CD14-positive monocyte (primary cell): ENCODE measurements at regions not wholly inside any gene's neighbourhood (a gene's known extent, or its start where the extent isn't known, plus 50 kb on each side); places are given as distances from the start of the nearest gene placed in this dataset.

Source experiments
- DNase-seq, 3 donors: peaks; one replicate each; pipeline ENCODE4 v3.0.0-alpha.2; 2011 to 2022
- H2AFZ ChIP-seq: 2 replicates; pipeline ENCODE4 v1.6.0; 2012; ENCODE audit warnings: mild to moderate bottlenecking, low read depth, low read length, inconsistent platforms; ENCODE audit not compliant: insufficient read depth, poor library complexity, severe bottlenecking
- H3K27ac ChIP-seq, 2 donors: 1 replicate in 1 of 2; 2 replicates in 1 of 2; pipeline ENCODE4 v1.5.1; 2012 to 2013; ENCODE audit warnings: low read length in 2 of 2, control low read depth in 1 of 2, inconsistent platforms in 1 of 2, low read depth in 1 of 2, mild to moderate bottlenecking in 1 of 2
- H3K27me3 ChIP-seq, 2 donors: one replicate each; pipeline versions ENCODE4 v1.6.0 to v1.6.1; 2011 to 2013; ENCODE audit warnings: low read length in 2 of 2; ENCODE audit not compliant: control insufficient read depth in 2 of 2, insufficient read depth in 2 of 2
- H3K36me3 ChIP-seq, 2 donors: replicated peaks in 1 of 2; 1 replicate in 1 of 2; 2 replicates in 1 of 2; pipeline versions ENCODE4 v1.5.1 to v1.6.1; 2012 to 2013; ENCODE audit warnings: low read length in 2 of 2, control low read depth in 1 of 2, inconsistent platforms in 1 of 2, mild to moderate bottlenecking in 1 of 2; ENCODE audit not compliant: insufficient read depth in 2 of 2, control insufficient read depth in 1 of 2
- H3K4me1 ChIP-seq, 2 donors: 1 replicate in 1 of 2; 2 replicates in 1 of 2; pipeline versions ENCODE4 v1.5.1 to v1.6.1; 2012 to 2013; ENCODE audit warnings: low read length in 2 of 2, control low read depth in 1 of 2, inconsistent platforms in 1 of 2, mild to moderate bottlenecking in 1 of 2, moderate library complexity in 1 of 2; ENCODE audit not compliant: insufficient read depth in 2 of 2, control insufficient read depth in 1 of 2
- H3K4me2 ChIP-seq: replicated peaks from 2 replicates; pipeline ENCODE3; 2012; ENCODE audit warnings: low read length, moderate library complexity, mild to moderate bottlenecking; ENCODE audit not compliant: poor library complexity, severe bottlenecking; ENCODE audit errors: extremely low read depth
- H3K4me3 ChIP-seq, 3 experiments: fragments of 200-600 bp in 1 of 3; sonication (generic) in 1 of 3; replicated peaks in 1 of 3; 1 replicate in 2 of 3; 2 replicates in 1 of 3; pipeline ENCODE4 v1.5.1; 2011 to 2013; ENCODE audit warnings: low read length in 3 of 3, mild to moderate bottlenecking in 3 of 3, control low read depth in 2 of 3, low read depth in 2 of 3, inconsistent platforms in 1 of 3, moderate library complexity in 1 of 3
- H3K79me2 ChIP-seq: 2 replicates; pipeline ENCODE4 v1.6.0; 2012; ENCODE audit warnings: mild to moderate bottlenecking, control low read depth, inconsistent platforms, low read length, moderate library complexity; ENCODE audit not compliant: insufficient read depth
- H3K9ac ChIP-seq: 2 replicates; pipeline ENCODE4 v1.6.0; 2017; ENCODE audit warnings: low read length, mild to moderate bottlenecking; ENCODE audit not compliant: insufficient read depth, poor library complexity, severe bottlenecking
- H3K9me3 ChIP-seq, 2 donors: replicated peaks in 1 of 2; 1 replicate in 1 of 2; 2 replicates in 1 of 2; pipeline versions ENCODE4 v1.5.1 to v1.6.1; 2012 to 2013; ENCODE audit warnings: low read length in 2 of 2, control low read depth in 1 of 2; ENCODE audit not compliant: control insufficient read depth in 1 of 2, insufficient read depth in 1 of 2
- H4K20me1 ChIP-seq: 2 replicates; pipeline ENCODE4 v1.6.0; 2012; ENCODE audit warnings: mild to moderate bottlenecking, low read length, control low read depth, moderate library complexity; ENCODE audit not compliant: insufficient read depth
- H3K27ac Mint-ChIP-seq, 7 donors: one replicate each; pipeline ENCODE4 v1.8.0; 2020; ENCODE audit warnings: mild to moderate bottlenecking in 7 of 7, mixed read lengths in 7 of 7, moderate library complexity in 6 of 7, inconsistent platforms in 2 of 7
- H3K27me3 Mint-ChIP-seq, 3 donors: one replicate each; pipeline ENCODE4 v1.8.0; 2021 to 2022; ENCODE audit warnings: low read depth in 3 of 3, mild to moderate bottlenecking in 3 of 3, mixed read lengths in 3 of 3, moderate library complexity in 3 of 3, inconsistent platforms in 1 of 3
- H3K36me3 Mint-ChIP-seq, 2 donors: one replicate each; pipeline ENCODE4 v1.8.0; 2020; ENCODE audit warnings: mixed read lengths in 2 of 2, inconsistent platforms in 1 of 2, mild to moderate bottlenecking in 1 of 2
- H3K4me1 Mint-ChIP-seq: one replicate; pipeline ENCODE4 v1.8.0; 2020; ENCODE audit warnings: mild to moderate bottlenecking, mixed read lengths
- H3K4me3 Mint-ChIP-seq, 2 donors: one replicate each; pipeline ENCODE4 v1.8.0; 2020; ENCODE audit warnings: mild to moderate bottlenecking in 2 of 2, mixed read lengths in 2 of 2, moderate library complexity in 1 of 2
- H3K9me3 Mint-ChIP-seq, 7 donors: one replicate each; pipeline ENCODE4 v1.8.0; 2020 to 2022; ENCODE audit warnings: mixed read lengths in 7 of 7, mild to moderate bottlenecking in 6 of 7, moderate library complexity in 6 of 7, inconsistent platforms in 2 of 7
- CTCF ChIP-seq: fragments of 200-600 bp; IDR thresholded peaks from one replicate; pipeline ENCODE4 v1.8.0; 2022; ENCODE audit warnings: antibody characterized with exemption, mild to moderate bottlenecking
- WGBS: methylation state at CpG from one replicate; pipeline ENCODE4 v1.1.5; 2013; ENCODE audit warnings: missing lambda C conversion rate; ENCODE audit not compliant: insufficient coverage; 5-methylcytosine and 5-hydroxymethylcytosine counted together
- intact Hi-C, 2 donors: fragments of 100-400 bp; cut with micrococcal nuclease; formaldehyde crosslinking; loops; one replicate each; pipeline versions ENCODE4 v1.15.0 to v1.15.1; 2023

GRCh38 chr18:28974504-28974903 lies 797.6 kb upstream of the CDH2 start:
- H3K36me3 Mint-ChIP-seq, result no peaks in the 10 kb centered on the region

GRCh38 chr18:28973324-28973723 lies 796.4 kb upstream of the CDH2 start:
- Histone ChIP-seq H3K9me3 (no peaks in the 10 kb centered on the region), H4K20me1 (no peaks in the 10 kb centered on the region), H3K4me1 (no peaks in the 10 kb centered on the region), H3K4me2 (no peak overlapping the region), H3K27me3 (no peaks in the 10 kb centered on the region), H3K27ac (no peak overlapping the region), H3K9ac (no peak overlapping the region), H3K36me3 (no peaks in the 10 kb centered on the region), H3K4me3 (no peak overlapping the region), H2AFZ (no peak overlapping the region), H3K79me2 (no peaks in the 10 kb centered on the region)
- intact Hi-C loops, result no loop called here
- Mint-ChIP-seq H3K4me3 (no peak overlapping the region), H3K36me3 (no peaks in the 10 kb centered on the region), H3K4me1 (no peaks in the 10 kb centered on the region), H3K9me3 (peaks cover 0 to 8% (median 4%) of the 10 kb centered on the region in 7 donors), H3K27me3 (no peaks in the 10 kb centered on the region), H3K27ac (no peak overlapping the region)
- WGBS, result no CpG with 5 or more reads among the region's 1 CpG
- TF ChIP-seq CTCF, result no peak
- no peak for DNase-seq

More at GRCh38 chr18:28974504-28974903, 797.6 kb upstream of the CDH2 start:
- Histone ChIP-seq H3K9ac (no peak overlapping the region), H3K4me1 (no peaks in the 10 kb centered on the region), H3K27ac (no peak overlapping the region), H3K9me3 (no peaks in the 10 kb centered on the region), H3K27me3 (no peaks in the 10 kb centered on the region), H2AFZ (no peak overlapping the region), H3K4me2 (no peak overlapping the region), H3K4me3 (no peak overlapping the region), H3K36me3 (no peaks in the 10 kb centered on the region), H4K20me1 (no peaks in the 10 kb centered on the region), H3K79me2 (no peaks in the 10 kb centered on the region)
- Mint-ChIP-seq H3K27me3 (no peaks in the 10 kb centered on the region), H3K4me3 (no peak overlapping the region), H3K4me1 (no peaks in the 10 kb centered on the region), H3K9me3 (peaks cover 0 to 8% (median 3%) of the 10 kb centered on the region in 7 donors), H3K27ac (no peak overlapping the region)
- WGBS, result no CpG with 5 or more reads among the region's 1 CpG
- no peak for TF ChIP-seq CTCF
- no peak for DNase-seq
- intact Hi-C loops, result no loop called here
